ENCODE measurements at regions not wholly inside any gene's neighbourhood (a gene's known extent, or its start where the extent isn't known, plus 50 kb on each side); places are given as distances from the start of the nearest gene placed in this dataset.
"Not testable (repeated sequence)": the region's sequence is repeated elsewhere in the genome, so short reads cannot be mapped to it uniquely, and the experiment has no call there.

- not testable (repeated sequence) for TF ChIP-seq POLR2A (IDR thresholded peaks at IDR 0.05; ENCODE audit: low read depth); POLR2AphosphoS5 (IDR thresholded peaks at IDR 0.05)
Observed at GRCh38 chr1:80288750-80289149, 1282.2 kb upstream of the ADGRL4 start.
